ENCODE measurements at regions not wholly inside any gene's neighbourhood (a gene's known extent, or its start where the extent isn't known, plus 50 kb on each side); places are given as distances from the start of the nearest gene placed in this dataset.

GRCh38 chr2:145777914-145778313 is 1258.0 kb upstream of the ZEB2 start:
- TF ChIP-seq CTCF (IDR thresholded peaks at IDR 0.05 in 2 of 3, conservative IDR thresholded peaks at IDR 0.05 in 1 of 3; ENCODE audit: borderline replicate concordance in 1 of 3, insufficient read depth in 1 of 3, low read depth in 2 of 3, low read length in 2 of 3), result no peak
- no peak for TF ChIP-seq POLR2A (IDR thresholded peaks at IDR 0.05; ENCODE audit: borderline replicate concordance, extremely low read depth, insufficient read depth, insufficient read length)
- no peak for TF ChIP-seq POLR2AphosphoS5 (IDR thresholded peaks at IDR 0.05; ENCODE audit: low read depth, low read length)
- TF ChIP-seq, protein P1, sequence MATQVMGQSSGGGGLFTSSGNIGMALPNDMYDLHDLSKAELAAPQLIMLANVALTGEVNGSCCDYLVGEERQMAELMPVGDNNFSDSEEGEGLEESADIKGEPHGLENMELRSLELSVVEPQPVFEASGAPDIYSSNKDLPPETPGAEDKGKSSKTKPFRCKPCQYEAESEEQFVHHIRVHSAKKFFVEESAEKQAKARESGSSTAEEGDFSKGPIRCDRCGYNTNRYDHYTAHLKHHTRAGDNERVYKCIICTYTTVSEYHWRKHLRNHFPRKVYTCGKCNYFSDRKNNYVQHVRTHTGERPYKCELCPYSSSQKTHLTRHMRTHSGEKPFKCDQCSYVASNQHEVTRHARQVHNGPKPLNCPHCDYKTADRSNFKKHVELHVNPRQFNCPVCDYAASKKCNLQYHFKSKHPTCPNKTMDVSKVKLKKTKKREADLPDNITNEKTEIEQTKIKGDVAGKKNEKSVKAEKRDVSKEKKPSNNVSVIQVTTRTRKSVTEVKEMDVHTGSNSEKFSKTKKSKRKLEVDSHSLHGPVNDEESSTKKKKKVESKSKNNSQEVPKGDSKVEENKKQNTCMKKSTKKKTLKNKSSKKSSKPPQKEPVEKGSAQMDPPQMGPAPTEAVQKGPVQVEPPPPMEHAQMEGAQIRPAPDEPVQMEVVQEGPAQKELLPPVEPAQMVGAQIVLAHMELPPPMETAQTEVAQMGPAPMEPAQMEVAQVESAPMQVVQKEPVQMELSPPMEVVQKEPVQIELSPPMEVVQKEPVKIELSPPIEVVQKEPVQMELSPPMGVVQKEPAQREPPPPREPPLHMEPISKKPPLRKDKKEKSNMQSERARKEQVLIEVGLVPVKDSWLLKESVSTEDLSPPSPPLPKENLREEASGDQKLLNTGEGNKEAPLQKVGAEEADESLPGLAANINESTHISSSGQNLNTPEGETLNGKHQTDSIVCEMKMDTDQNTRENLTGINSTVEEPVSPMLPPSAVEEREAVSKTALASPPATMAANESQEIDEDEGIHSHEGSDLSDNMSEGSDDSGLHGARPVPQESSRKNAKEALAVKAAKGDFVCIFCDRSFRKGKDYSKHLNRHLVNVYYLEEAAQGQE (IDR thresholded peaks at IDR 0.05; ENCODE audit: low read depth), result no peak
- no peak for TF ChIP-seq SP1 (IDR thresholded peaks at IDR 0.05; ENCODE audit: low read depth)
- TF ChIP-seq CBX3 (IDR thresholded peaks at IDR 0.05; ENCODE audit: low read depth), result no peak
- TF ChIP-seq EZH2phosphoT487 (IDR thresholded peaks at IDR 0.05; ENCODE audit: borderline replicate concordance), result no peak
- TF ChIP-seq EZH2 (IDR thresholded peaks at IDR 0.05), result no peak
- TF ChIP-seq RAD21 (IDR thresholded peaks at IDR 0.05; ENCODE audit: low read depth), result no peak
- TF ChIP-seq ATF3 (IDR thresholded peaks at IDR 0.05), result no peak
- no peak for TF ChIP-seq TCF7L2 (IDR thresholded peaks at IDR 0.05; ENCODE audit: borderline replicate concordance, extremely low read depth, insufficient read depth, insufficient read length)
- no peak for TF ChIP-seq CEBPB (IDR thresholded peaks at IDR 0.05; ENCODE audit: low read depth)
